HG03196 (cell line): ENCODE measurements at regions not wholly inside any gene's neighbourhood (a gene's known extent, or its start where the extent isn't known, plus 50 kb on each side); places are given as distances from the start of the nearest gene placed in this dataset.
"Not testable (repeated sequence)": the region's sequence is repeated elsewhere in the genome, so short reads cannot be mapped to it uniquely, and the experiment has no call there.

Experiments
- ATAC-seq: cut with Tn5 transposase; IDR thresholded peaks from one replicate; pipeline ENCODE4 v1.9.1; 2021; ENCODE audit not compliant: unreplicated experiment

DNA sequence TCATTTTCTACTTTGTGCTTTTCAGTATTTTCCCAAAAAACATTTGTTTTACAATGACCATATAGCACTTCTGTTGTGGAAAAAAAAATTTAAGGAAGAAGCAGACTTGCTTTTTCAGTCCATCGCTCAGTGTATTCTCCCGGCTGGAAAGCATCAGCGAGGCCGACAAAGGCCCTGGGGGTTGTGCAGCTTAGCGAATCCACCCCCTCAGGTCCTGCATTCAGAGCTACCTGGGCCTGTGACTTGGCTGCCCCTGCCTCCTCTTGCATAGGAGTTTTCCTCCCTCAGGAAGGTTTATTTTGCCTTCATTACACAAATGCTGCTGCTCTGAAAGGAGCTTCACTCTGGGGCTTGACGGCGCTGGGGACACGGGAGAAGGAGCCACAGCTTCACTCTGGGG, 244.4 kb upstream of the MGAT5 start:
- no peak for ATAC-seq

DNA sequence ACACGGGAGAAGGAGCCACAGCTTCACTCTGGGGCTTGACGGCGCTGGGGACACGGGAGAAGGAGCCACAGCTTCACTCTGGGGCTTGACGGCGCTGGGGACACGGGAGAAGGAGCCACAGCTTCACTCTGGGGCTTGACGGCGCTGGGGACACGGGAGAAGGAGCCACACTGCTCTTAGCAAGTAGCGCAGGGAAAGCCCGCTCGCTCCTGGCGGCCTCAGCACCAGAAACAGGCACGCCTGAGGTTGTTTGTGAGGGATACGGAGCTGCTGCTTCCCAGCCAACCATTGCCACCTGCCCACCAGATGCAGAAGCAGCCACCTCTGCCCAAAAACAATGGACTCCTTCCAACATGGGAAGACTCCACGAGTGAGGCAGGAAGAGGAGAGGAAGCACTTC, 244.0 kb upstream of the MGAT5 start:
- ATAC-seq, result not testable (repeated sequence)

DNA sequence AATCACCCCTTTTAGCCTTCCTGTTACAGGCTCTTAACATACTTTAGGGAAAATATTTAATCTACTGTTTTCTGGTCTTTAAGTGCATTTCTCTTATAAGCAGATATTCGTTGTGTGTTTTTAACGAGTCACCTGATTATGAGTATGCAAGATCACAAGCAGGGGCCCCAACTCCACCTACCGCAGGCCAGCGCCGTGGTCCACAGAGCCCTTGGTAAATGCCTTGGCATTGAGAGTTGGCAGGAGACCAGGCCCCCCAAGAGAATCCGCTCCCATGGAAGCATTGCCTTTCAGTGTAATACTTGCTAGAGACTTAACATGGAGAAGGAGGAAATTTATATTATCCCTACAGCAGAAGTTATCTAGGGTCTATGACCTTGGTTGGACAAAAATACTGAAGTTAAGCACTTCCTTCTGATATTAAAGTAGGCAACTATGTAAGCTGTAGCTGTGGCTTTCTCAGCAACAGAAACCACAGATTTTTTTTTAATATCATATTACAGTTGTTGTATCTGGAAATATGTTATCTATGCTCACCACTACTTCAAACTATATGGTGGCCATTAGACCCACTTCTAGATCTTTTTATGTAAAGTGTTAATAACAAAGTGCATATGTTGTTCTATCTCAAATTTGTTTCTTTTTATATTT, 241.8 kb upstream of the MGAT5 start:
- ATAC-seq, result no peak

DNA sequence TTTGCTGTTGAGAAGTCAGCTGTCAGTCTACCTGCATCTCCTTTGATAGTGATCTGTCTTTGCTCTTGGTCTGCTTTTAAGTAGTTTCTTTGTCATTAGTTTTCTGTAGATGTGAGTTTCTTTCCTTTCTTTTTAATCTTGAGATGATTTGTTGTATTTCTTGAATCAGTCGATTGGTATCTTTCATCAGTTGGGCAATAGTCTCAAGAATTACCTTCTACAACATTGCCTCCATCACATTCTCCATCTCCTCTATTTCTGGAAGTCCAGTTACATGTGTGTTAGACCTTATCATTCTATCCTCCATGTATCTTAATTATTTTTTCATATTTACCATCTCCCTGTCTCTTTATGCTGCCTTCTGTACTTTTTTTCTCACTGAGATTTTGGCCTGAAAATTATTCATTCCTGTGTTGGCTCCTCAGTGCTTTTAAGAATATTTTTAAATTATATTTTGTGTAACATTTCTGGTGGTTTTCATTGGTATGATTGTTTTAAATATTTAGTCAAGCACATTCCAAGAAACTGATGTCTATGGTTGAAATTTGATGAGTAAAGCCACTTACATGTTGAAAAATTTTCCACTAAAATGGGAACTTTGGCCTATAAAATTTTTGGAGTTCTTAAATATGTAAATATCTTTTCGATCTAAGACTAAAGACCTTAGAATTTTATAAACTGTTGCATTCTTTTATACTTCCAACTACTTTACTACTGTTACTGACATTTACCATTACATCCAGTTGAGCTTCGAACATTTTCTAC, 239.5 kb upstream of the MGAT5 start:
- no peak for ATAC-seq

DNA sequence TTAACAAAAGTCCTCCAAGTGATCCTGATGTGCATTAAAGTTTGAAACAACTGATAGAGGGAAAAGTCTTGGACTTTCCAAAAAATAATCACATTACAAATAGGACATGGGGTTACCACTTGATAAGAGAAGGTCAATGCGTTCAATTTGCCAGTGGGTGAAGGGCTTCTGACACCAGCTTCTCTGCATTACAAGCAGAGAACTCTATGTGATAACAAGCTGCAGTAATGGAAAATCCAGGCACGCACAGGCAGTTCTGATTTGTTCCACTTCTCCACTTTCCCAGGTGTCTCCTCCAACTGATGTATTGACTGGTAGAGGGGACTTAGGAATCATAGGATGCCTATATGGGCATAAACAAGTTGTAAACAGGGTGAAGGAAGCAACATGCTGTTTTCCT, 234.0 kb upstream of the MGAT5 start:
- ATAC-seq, result no peak

DNA sequence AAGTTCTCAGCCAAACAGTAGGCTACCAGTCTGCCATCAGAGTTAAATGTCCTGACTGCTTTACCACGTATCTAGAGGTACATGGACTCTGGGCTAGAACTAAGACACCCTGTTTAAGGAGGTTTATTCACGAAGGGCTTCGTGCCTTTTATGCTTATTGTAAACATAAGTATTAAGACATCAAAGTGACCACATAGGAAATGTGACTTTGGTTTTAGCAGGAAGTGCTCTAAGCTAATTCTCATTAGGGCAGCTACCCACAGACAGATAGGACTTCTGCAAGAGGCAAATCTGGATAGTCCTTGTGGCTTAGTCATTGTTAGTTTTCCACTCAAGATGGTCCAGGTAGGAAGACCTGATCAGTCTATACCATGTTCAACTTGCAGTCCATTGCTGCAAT, 233.3 kb upstream of the MGAT5 start:
- no peak for ATAC-seq

DNA sequence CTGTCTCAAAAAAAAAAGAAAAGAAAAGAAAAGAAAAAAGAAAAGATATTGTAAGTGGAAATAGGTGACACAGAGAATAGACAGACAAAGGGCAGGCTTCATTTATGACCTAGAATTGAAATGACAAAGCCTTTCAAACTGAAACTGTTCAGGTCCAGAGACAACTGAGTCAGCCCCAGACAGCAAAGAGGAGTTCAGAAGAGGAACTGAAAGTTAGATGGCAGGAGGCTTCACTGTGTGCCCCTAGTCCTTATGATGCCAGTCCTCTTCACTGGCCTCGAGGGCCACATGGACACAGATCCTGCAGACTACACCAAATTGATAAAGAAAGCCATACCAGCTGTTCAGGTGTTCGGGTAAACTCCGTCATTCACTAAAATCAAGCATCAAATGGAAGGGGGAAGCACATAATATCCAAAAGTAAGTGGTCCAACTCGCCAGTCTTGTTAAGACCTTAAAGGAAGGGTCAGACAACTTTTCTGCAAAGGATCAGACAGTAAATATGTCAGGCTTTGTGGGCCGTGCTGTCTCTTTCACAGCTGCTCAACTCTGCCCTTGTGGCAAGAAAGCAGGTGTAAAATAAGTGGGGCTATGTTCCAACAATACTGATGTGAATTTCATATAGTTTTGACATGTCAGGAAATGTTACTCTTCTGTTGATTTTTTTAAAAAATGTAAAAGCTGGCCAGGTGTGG, 231.9 kb upstream of the MGAT5 start:
- peak; percentile 95 for ATAC-seq

DNA sequence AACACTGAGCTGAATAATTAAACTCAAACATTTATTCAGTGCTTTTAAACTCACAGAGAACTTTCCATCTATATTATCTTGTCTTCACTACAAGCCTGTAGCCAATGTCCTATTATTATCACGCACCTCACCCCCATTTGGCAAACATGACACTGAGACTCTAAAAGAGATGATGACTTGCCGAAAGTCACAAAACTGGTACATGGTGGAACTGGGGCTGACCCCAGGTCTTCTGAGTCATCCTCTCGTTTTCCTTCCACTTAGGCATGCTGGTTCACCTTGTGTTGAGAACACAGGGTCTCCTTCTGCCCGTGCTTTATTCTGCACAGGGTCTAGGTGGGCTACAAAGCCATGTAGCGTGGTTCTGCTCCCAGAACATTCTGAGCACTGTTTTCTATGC, 230.0 kb upstream of the MGAT5 start:
- ATAC-seq, result no peak

DNA sequence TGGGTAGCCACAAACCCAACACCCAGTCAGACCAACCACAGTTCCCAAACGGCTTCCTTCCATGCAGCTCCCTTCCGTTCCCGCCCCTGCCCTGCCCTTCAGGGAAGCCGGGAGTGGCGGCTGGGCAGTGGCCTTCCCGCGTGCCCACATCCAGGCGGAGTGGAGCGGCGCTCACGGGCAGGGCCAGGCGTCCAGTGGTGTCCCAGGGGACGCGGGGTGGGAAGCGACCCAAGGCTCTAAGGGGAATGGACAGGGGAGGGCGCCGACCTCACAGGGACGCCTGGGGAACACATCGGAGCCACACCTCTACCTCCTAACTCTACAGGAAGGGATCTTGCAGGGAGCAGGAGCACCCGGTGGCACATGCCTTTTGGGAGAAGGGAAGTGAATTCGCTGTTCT, 225.9 kb upstream of the MGAT5 start:
- no peak for ATAC-seq

DNA sequence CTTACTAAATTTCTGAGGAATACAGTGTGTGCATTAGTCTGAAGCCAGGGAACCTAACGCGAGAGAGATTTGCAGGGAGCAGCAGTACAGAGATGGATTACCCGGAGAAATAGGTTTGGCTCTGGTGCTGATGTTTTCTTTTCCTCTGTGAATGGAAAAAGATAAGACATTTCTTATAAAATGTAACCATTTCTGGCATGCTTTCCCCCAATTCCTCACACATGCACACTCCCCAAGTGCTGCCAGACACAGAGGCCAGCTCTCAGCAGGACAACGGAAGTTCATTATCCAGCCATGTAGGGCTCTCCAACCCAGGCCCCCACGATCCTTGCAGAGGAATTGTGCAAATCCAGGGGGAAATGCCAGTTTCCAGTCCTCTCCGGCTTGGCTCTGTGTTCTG, 224.5 kb upstream of the MGAT5 start:
- ATAC-seq, result no peak

DNA sequence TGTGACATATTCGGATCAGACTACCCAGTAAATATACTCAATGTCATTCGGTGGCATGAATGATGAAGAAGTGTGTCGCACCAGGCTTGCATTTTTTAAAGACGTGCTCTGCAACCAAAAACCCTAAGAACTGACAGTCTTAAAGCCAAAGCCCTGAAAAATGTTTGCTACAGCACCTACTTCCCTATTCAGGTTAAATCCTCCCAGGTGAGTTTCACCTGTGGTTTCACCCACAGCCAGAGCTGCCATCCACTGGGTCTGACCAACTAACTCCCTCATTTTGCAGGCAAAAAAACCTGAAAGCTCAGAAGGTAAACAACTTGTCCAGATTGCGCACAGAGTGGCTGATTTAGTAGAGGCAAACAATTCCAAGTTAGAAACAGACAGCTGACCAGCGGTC, 222.3 kb upstream of the MGAT5 start:
- ATAC-seq, result no peak

DNA sequence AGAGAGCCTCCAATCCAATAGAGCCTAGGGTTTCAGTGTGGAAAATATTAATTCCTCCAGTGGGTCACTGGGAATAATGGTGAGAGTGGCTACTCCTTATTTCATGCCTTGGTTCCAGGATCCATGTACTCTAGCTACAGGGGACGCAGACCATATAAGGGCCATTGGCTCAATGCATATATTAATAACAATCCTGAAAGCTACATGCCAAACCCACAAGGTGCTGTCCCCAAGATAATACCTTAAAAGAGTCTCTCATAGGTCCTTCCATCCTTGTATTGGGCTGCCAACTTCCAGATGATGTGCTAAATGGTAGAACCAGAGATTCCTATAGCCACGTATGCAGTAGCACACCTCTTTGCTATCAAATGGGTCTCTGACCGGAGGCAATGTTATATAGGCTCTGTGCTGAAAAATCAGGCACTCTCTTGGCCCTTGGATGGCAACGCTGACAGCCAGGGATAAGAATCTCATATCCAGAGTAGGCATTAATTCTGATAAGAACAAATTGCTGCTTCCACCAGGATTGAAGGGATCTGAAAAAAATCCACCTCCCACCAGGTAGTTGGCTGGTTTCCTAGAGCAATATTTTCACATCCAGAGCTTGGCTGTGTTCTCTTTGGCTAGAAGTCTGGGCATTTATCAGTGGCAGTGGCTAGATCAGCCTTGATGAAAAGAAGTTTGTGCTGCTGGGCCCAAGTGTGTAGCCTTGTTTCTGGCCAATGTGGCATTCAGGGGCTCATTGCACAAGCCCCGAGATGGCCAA, 218.1 kb upstream of the MGAT5 start:
- ATAC-seq, result no peak

DNA sequence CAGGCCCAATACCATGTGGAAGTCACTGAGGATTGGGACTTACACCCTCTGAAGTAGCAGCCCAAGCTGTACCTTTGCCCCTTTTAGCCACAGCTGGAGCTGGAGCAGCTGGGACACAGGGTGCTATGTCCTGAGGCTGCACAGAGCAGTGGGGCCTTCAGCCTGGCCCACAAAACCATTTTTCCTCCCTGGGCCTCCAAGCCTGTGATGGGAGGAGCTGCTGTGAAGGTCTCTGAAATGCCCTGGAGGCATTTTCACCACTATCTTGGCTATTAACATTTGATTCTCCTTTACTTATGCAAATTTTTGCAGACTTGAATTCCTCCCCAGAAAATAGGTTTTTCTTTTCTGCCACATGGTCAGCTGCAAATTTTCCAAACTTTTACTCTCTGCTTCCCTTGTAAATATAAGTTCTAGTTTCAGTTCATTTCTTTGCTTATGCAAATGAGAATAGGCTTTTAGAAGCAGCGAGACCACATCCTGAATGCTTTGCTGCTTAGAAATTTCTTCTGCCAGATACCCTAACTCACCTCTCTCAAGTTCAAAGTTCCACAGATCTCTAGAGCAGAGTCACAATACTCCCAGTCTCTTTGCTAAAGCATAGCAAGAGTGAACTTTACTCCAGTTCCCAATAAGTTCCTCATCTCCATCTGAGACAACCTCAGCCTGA, 213.8 kb upstream of the MGAT5 start:
- no peak for ATAC-seq

DNA sequence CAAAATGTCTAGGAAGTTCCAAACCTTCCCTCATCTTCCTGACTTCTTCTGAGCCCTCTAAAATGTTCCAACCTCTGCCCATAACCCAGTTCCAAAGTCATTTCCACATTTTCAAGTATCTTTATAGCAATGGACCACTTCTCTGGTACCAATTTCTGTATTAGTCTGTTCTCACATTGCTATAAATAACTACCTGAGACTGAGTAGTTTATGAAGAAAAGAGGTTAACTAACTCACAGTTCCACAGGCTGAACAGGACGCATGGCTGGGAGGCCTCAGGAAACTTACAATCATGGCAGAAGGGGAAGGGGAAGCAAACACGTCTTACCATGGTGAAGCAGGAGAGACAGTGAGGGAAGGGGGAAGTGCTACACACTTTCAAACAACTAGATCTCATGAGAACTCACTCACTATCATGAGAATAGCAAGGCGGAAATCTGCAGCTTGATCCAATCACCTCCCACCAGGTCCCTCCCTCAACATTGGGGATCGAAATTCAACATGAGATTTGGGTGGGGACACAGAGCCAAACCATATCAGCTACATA, 213.2 kb upstream of the MGAT5 start:
- not testable (repeated sequence) for ATAC-seq

DNA sequence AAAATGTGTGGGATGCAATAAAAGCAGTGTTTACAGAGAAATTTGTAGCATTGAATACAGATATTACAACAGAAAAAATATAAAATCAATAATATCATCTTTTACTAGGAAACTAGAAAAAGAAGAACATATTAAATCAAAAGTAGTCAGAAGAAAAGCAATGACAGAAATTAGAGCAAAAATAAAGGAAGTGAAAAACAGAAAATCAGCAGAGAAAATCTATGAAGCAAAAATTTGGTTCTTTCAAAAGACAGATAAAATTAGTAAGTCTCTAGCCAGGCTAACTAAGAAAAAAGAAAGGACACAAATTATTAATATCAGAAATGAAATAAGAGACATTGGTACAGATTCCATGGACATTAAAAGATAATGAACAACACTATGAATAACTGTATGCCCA, 212.0 kb upstream of the MGAT5 start:
- ATAC-seq, result no peak

DNA sequence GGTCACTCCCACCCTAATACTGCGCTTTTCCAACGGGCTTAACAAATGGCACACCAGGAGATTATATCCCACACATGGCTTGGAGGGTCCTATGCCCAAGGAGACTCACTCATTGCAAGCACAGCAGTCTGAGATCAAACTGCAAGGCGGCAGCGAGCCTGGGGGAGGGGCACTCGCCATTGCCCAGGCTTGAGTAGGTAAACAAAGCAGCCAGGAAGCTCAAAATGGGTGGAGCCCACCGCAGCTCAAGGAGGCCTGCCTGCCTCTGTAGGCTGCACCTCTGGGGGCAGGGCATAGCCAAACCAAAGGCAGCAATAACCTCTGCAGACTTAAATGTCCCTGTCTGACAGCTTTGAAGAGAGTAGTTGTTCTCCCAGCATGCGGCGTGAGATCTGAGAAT, 210.8 kb upstream of the MGAT5 start:
- ATAC-seq, result not testable (repeated sequence)

DNA sequence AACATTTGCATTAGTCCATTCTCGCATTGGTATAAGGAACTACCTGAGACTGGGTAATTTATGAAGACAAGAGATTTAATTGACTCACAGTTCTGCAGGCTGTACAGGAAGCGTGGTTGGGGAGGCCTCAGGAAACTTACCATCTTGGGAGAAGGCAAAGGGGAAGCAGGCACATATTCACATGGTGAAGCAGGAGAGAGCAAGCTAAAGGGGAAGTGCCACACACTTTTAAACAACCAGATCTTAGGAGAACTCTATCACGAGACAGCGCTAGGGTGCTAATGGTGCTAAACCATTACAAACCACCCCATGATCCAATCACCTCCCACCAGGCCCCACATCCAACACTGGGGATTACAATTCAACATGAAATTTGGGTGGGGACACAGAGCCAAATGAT, 201.7 kb upstream of the MGAT5 start:
- no peak for ATAC-seq

DNA sequence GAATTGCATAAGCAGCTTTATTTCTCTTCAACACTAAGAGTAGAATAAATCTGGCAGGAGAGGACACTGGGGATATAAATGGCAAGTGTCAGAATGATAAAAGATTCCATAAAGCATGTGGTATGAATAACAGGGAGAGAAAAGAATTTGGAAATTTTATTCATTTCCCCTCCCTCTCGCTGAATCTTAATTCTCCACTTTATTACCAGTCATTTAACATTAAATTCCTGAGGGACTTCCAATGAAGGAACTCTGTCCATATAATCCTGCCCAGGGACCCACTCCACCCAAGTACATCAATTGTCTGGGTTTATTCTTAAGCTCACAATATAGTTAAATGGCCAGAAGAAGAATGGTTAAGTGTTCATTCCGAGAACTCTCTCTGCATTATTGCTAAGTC, 197.7 kb upstream of the MGAT5 start:
- no peak for ATAC-seq

DNA sequence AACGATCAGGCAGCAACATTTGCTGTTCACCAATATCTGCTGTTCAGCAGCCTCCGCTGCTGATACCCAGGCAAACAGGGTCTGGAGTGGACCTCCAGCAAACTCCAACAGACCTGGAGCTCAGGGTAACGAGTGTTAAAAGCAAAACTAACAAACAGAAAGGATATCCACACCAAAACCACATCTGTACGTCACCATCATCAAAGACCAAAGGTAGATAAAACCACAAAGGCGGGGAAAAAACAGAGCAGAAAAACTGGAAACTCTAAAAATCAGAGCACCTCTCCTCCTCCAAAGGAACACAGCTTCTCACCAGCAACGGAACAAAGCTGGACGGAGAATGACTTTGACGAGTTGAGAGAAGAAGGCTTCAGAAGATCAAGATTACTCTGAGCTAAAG, 192.8 kb upstream of the MGAT5 start:
- not testable (repeated sequence) for ATAC-seq

DNA sequence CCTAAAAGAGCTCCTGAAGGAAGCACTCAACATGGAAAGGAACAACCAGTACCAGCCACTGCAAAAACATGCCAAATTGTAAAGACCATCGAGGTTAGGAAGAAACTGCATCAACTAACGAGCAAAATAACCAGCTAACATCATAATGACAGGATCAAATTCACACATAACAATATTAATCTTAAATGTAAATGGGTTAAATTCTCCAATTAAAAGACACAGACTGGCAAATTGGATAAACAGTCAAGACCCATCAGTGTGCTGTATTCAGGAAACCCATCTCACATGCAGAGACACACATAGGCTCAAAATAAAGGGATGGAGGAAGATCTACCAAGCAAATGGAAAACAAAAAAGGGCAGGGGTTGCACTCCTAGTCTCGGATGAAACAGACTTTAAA, 191.6 kb upstream of the MGAT5 start:
- ATAC-seq, result not testable (repeated sequence)

DNA sequence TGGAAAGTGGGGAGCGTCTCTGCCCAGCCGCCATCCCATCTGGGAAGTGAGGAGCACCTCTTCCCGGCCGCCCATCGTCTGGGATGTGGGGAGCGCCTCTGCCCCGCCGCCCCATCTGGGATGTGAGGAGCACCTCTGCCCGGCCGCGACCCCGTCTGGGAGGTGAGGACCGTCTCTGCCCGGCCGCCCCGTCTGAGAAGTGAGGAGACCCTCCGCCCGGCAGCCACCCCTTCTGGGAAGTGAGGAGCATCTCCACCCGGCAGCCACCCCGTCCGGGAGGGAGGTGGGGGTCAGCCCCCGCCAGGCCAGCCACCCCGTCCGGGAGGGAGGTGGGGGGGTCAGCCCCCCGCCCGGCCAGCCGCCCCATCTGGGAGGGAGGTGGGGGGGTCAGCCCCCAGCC, 190.0 kb upstream of the MGAT5 start:
- not testable (repeated sequence) for ATAC-seq
